SU-DHL-6 (cell line): ENCODE measurements at regions not wholly inside any gene's neighbourhood (a gene's known extent, or its start where the extent isn't known, plus 50 kb on each side); places are given as distances from the start of the nearest gene placed in this dataset.
A peak's percentile ranks its signal among the peaks of the same experiment; 100 is the strongest.

Experiments used
- H2AFZ ChIP-seq: fragments of 200-600 bp; sonication (generic); 2 replicates; pipeline ENCODE4 v1.6.1; 2014; ENCODE audit warnings: low read depth, mild to moderate bottlenecking, moderate library complexity, mixed read lengths, antibody characterized with exemption, low read length; ENCODE audit not compliant: severe bottlenecking
- H3F3A ChIP-seq: fragments of 200-600 bp; shearing (Covaris generic); 2 replicates; pipeline ENCODE4 v1.6.0; 2016; ENCODE audit warnings: antibody characterized with exemption, mild to moderate bottlenecking; ENCODE audit not compliant: insufficient read depth
- H3K27ac ChIP-seq: fragments of 200-600 bp; sonication (generic); 2 replicates; pipeline ENCODE4 v1.5.1; 2016; ENCODE audit warnings: low read depth, mild to moderate bottlenecking, low read length, moderate library complexity, mixed read lengths
- H3K27me3 ChIP-seq: fragments of 200-600 bp; sonication (generic), shearing (Covaris generic); 2 replicates; pipeline ENCODE4 v1.6.0; 2014; ENCODE audit warnings: mild to moderate bottlenecking, low read length
- H3K36me3 ChIP-seq: fragments of 200-600 bp; sonication (generic); 2 replicates; pipeline ENCODE4 v1.6.1; 2014; ENCODE audit warnings: mild to moderate bottlenecking, low read length, mixed read lengths
- H3K4me2 ChIP-seq: fragments of 300-600, 200-600 bp; shearing (Covaris generic), sonication (generic); 2 replicates; pipeline ENCODE4 v1.6.0; 2014; ENCODE audit warnings: low read length, low read depth, mild to moderate bottlenecking; ENCODE audit not compliant: poor library complexity, severe bottlenecking
- H3K4me3 ChIP-seq: fragments of 200-600 bp; sonication (generic); 2 replicates; pipeline ENCODE4 v1.5.1; 2014; ENCODE audit warnings: antibody characterized with exemption, low read length, mild to moderate bottlenecking, mixed read lengths; ENCODE audit not compliant: insufficient read depth, poor library complexity, severe bottlenecking
- H3K79me2 ChIP-seq: fragments of 200-600 bp; sonication (generic); 2 replicates; pipeline ENCODE4 v1.6.1; 2014; ENCODE audit warnings: mild to moderate bottlenecking, low read length, moderate library complexity; ENCODE audit not compliant: insufficient read depth
- H3K9ac ChIP-seq: fragments of 200-600 bp; sonication (generic); 2 replicates; pipeline ENCODE4 v1.7.0; 2014; ENCODE audit warnings: mild to moderate bottlenecking, low read length
- H3K9me2 ChIP-seq: fragments of 200-600 bp; sonication (generic); replicated peaks from 2 replicates; pipeline ENCODE4 v1.6.1; 2014; ENCODE audit warnings: low read length; ENCODE audit not compliant: insufficient read depth
- H3K9me3 ChIP-seq: fragments of 200-600 bp; sonication (generic); 2 replicates; pipeline ENCODE4 v1.6.1; 2014; ENCODE audit warnings: low read length, mixed read lengths; ENCODE audit not compliant: insufficient read depth
- H4K20me1 ChIP-seq: fragments of 200-600 bp; sonication (generic); 2 replicates; pipeline ENCODE4 v1.6.1; 2014; ENCODE audit warnings: low read depth, mild to moderate bottlenecking, antibody characterized with exemption, low read length, moderate library complexity, mixed read lengths
- CTCF ChIP-seq: fragments of 200-600 bp; sonication (generic); IDR thresholded peaks from one replicate; pipeline ENCODE4 v1.5.1; 2017; ENCODE audit warnings: antibody characterized with exemption, mild to moderate bottlenecking, low read length, moderate library complexity; ENCODE audit not compliant: insufficient read depth, poor library complexity, severe bottlenecking
- EZH2phosphoT487 ChIP-seq: fragments of 200-600 bp; sonication (generic), shearing (Covaris generic); conservative IDR thresholded peaks from 2 replicates; pipeline ENCODE4 v1.6.1; 2018; ENCODE audit warnings: mild to moderate bottlenecking, antibody characterized with exemption, low read length, moderate library complexity, mixed read lengths

- H3K9me2 ChIP-seq: no peaks in the 10 kb centered on the region
- no peak overlapping the region for H3K27ac ChIP-seq
- H4K20me1 ChIP-seq: no peaks in the 10 kb centered on the region
- H3K9ac ChIP-seq: no peak overlapping the region
- no peaks in the 10 kb centered on the region for H3K27me3 ChIP-seq
- H3K4me3 ChIP-seq: no peak overlapping the region
- H3F3A ChIP-seq: no peaks in the 10 kb centered on the region
- no peak overlapping the region for H2AFZ ChIP-seq
- H3K9me3 ChIP-seq: no peaks in the 10 kb centered on the region
- no peak overlapping the region for H3K4me2 ChIP-seq
- H3K79me2 ChIP-seq: no peaks in the 10 kb centered on the region
- no peaks in the 10 kb centered on the region for H3K36me3 ChIP-seq
- TF ChIP-seq CTCF (peak; percentile 25), EZH2phosphoT487 (no peak)
These were observed 102.6 kb downstream of the PERP start for GRCh38 chr6:138004430-138005287.

- H3K27ac ChIP-seq: no peak overlapping the region
These were observed 101.4 kb downstream of the PERP start for GRCh38 chr6:138005846-138006245.

DNA sequence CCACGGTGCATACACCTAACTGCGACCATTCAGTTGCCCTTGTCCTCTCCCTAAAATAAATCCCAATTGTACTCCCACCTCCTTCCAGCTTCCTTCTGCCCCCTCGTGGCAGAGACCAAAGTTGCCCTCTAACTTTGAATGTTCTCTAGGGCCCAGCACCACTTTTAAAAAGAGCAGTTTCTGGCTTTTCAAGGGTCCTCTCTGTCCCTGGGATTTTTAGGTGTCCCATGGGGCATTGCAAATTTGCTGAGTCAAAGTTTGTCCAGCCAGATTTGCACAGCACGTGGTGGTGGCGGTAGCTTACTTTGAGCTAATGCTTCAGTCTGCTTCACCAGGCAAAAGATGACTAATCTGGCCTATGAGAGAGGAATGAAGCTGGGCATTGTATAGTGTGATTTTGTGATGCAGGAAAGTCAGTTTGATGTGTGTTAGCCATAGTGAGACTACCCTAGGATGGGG, 100.2 kb downstream of the PERP start:
- Histone ChIP-seq H3K9ac (no peak overlapping the region), H3K27me3 (no peaks in the 10 kb centered on the region), H3K27ac (no peak overlapping the region), H3K4me3 (no peak overlapping the region), H4K20me1 (no peaks in the 10 kb centered on the region), H3K79me2 (no peaks in the 10 kb centered on the region), H3K4me2 (no peak overlapping the region), H3K9me2 (no peaks in the 10 kb centered on the region), H3K36me3 (no peaks in the 10 kb centered on the region), H3F3A (no peaks in the 10 kb centered on the region), H3K9me3 (no peaks in the 10 kb centered on the region), H2AFZ (no peak overlapping the region)
- TF ChIP-seq EZH2phosphoT487 (no peak), CTCF (peak; percentile 47)

More at GRCh38 chr6:138005846-138006245, 101.4 kb downstream of the PERP start:
- Histone ChIP-seq H3K79me2 (no peaks in the 10 kb centered on the region), H3K9ac (no peak overlapping the region), H3F3A (no peaks in the 10 kb centered on the region), H3K9me3 (no peaks in the 10 kb centered on the region), H3K4me3 (no peak overlapping the region), H3K27me3 (no peaks in the 10 kb centered on the region), H2AFZ (no peak overlapping the region), H3K36me3 (no peaks in the 10 kb centered on the region), H4K20me1 (no peaks in the 10 kb centered on the region), H3K9me2 (no peaks in the 10 kb centered on the region), H3K4me2 (no peak overlapping the region)
- TF ChIP-seq CTCF (no peak), EZH2phosphoT487 (no peak)
